IMR-90 (cell line): ENCODE measurements at regions not wholly inside any gene's neighbourhood (a gene's known extent, or its start where the extent isn't known, plus 50 kb on each side); places are given as distances from the start of the nearest gene placed in this dataset.

Experiments
- ATAC-seq: fragments of 200-7000 bp; cut with Tn5 transposase; 2 replicates; pipeline ENCODE4 v1.9.1; 2020; ENCODE audit warnings: low read depth, mild to moderate bottlenecking, moderate library complexity
- BruUV-seq: library from RNA; stranded (reverse); fragments of 400-500 nt; replicated peaks from 2 replicates; lab custom pipeline; 2021; lab: Mats Ljungman, UMichigan
- CTCF ChIA-PET: fragments of 300-600 bp; formaldehyde crosslinking; extraction: SDS; loops from one replicate; lab custom pipeline; 2021; ENCODE audit warnings: antibody characterized with exemption; lab: Yijun Ruan, JAX
- POLR2A ChIA-PET: fragments of 300-600 bp; sonication (Branson Sonifier 250); formaldehyde crosslinking; loops from one replicate; lab custom pipeline; 2022; ENCODE audit warnings: antibody characterized with exemption; ENCODE audit not compliant: unreplicated experiment; lab: Charles Lee
- DNase-seq: peaks from one replicate; pipeline ENCODE4 v3.0.0; 2013
- H2AFZ ChIP-seq: replicated peaks from 2 replicates; pipeline ENCODE3; 2013; ENCODE audit warnings: low read length, mild to moderate bottlenecking; ENCODE audit not compliant: poor library complexity
- H2AK5ac ChIP-seq: 2 replicates; pipeline ENCODE4 v1.6.1; 2013; ENCODE audit warnings: low read depth, low read length, inconsistent platforms
- H2AK9ac ChIP-seq: replicated peaks from 2 replicates; pipeline ENCODE3; 2013; ENCODE audit warnings: mild to moderate bottlenecking, low read depth, low read length, moderate library complexity; ENCODE audit not compliant: poor library complexity
- H2BK120ac ChIP-seq: 2 replicates; pipeline ENCODE4 v1.6.1; 2013; ENCODE audit warnings: low read depth, low read length, inconsistent platforms
- H2BK15ac ChIP-seq: 3 replicates; pipeline ENCODE4 v1.6.1; 2013; ENCODE audit warnings: low read depth, low read length, inconsistent platforms
- H2BK20ac ChIP-seq: 2 replicates; pipeline ENCODE4 v1.6.1; 2013; ENCODE audit warnings: low read depth, mild to moderate bottlenecking, inconsistent platforms, low read length, moderate library complexity
- H2BK5ac ChIP-seq: 2 replicates; pipeline ENCODE4 v1.6.1; 2013; ENCODE audit warnings: mild to moderate bottlenecking, low read depth, low read length, inconsistent platforms; ENCODE audit not compliant: poor library complexity, severe bottlenecking
- H3K14ac ChIP-seq: replicated peaks from 2 replicates; pipeline ENCODE4 v1.6.1; 2013; ENCODE audit warnings: low read depth, low read length, inconsistent platforms
- H3K18ac ChIP-seq: 2 replicates; pipeline ENCODE4 v1.6.1; 2013; ENCODE audit warnings: low read depth, low read length, control low read depth
- H3K23ac ChIP-seq: 2 replicates; pipeline ENCODE4 v1.6.1; 2013; ENCODE audit warnings: low read depth, low read length, inconsistent platforms
- H3K27ac ChIP-seq: 2 replicates; pipeline ENCODE4 v1.5.1; 2013; ENCODE audit warnings: mild to moderate bottlenecking, control low read depth, low read length; ENCODE audit not compliant: insufficient read depth
- H3K27me3 ChIP-seq: 2 replicates; pipeline ENCODE4 v1.6.1; 2013; ENCODE audit warnings: low read length; ENCODE audit not compliant: control insufficient read depth, insufficient read depth
- H3K36me3 ChIP-seq: 2 replicates; pipeline ENCODE4 v1.6.1; 2013; ENCODE audit warnings: low read length, mixed read lengths; ENCODE audit not compliant: control insufficient read depth, insufficient read depth
- H3K4ac ChIP-seq: 2 replicates; pipeline ENCODE4 v1.6.1; 2013; ENCODE audit warnings: low read depth, low read length, inconsistent platforms
- H3K4me1 ChIP-seq: 2 replicates; pipeline ENCODE4 v1.6.1; 2013; ENCODE audit warnings: low read length, mixed read lengths; ENCODE audit not compliant: control insufficient read depth, insufficient read depth
- H3K4me2 ChIP-seq: 2 replicates; pipeline ENCODE4 v1.6.1; 2013; ENCODE audit warnings: low read depth, mild to moderate bottlenecking, control low read depth, low read length, moderate library complexity
- H3K4me3 ChIP-seq: 2 replicates; pipeline ENCODE4 v1.5.1; 2013; ENCODE audit warnings: low read depth, mild to moderate bottlenecking, control low read depth, low read length, moderate library complexity; ENCODE audit not compliant: insufficient read depth
- H3K56ac ChIP-seq: 2 replicates; pipeline ENCODE4 v1.6.1; 2013; ENCODE audit warnings: low read length, inconsistent platforms; ENCODE audit not compliant: insufficient read depth; ENCODE audit errors: extremely low read depth
- H3K79me1 ChIP-seq, 2 experiments: 2 replicates each; pipeline ENCODE4 v1.6.1; 2013; ENCODE audit warnings: low read length in 2 of 2, inconsistent platforms in 1 of 2, low read depth in 1 of 2
- H3K9ac ChIP-seq: 2 replicates; pipeline ENCODE4 v1.6.1; 2013; ENCODE audit warnings: low read depth, low read length, control low read depth
- H3K9me1 ChIP-seq: 2 replicates; pipeline ENCODE4 v1.6.1; 2013; ENCODE audit warnings: low read length, inconsistent platforms; ENCODE audit not compliant: insufficient read depth
- H3K9me3 ChIP-seq: 2 replicates; pipeline ENCODE4 v1.6.1; 2013; ENCODE audit warnings: low read length; ENCODE audit not compliant: control insufficient read depth, insufficient read depth
- H4K20me1 ChIP-seq: 2 replicates; pipeline ENCODE4 v1.6.1; 2013; ENCODE audit warnings: low read length, inconsistent platforms; ENCODE audit not compliant: insufficient read depth
- H4K5ac ChIP-seq: 2 replicates; pipeline ENCODE4 v1.6.1; 2013; ENCODE audit warnings: mild to moderate bottlenecking, low read depth, low read length, control low read depth
- H4K8ac ChIP-seq, 2 experiments: 2 replicates each; pipeline ENCODE4 v1.6.1; 2013; ENCODE audit warnings: low read depth in 2 of 2, low read length in 2 of 2, control low read depth in 1 of 2, inconsistent platforms in 1 of 2
- H4K91ac ChIP-seq: 2 replicates; pipeline ENCODE4 v1.6.1; 2013; ENCODE audit warnings: low read depth, low read length, inconsistent platforms; ENCODE audit not compliant: insufficient read depth
- BHLHE40 ChIP-seq: fragments of 150-350 bp; IDR thresholded peaks from 2 replicates; pipeline ENCODE4 v1.6.1; 2016; ENCODE audit warnings: mild to moderate bottlenecking, low read depth, low read length
- CEBPB ChIP-seq: IDR thresholded peaks from 2 replicates; pipeline ENCODE4 v1.6.1; 2012; ENCODE audit warnings: low read depth, low read length, improper control_type of control experiment
- CHD1 ChIP-seq: IDR thresholded peaks from 2 replicates; pipeline ENCODE4 v1.6.1; 2012; ENCODE audit warnings: low read depth, low read length, improper control_type of control experiment
- CTCF ChIP-seq: conservative IDR thresholded peaks from 2 replicates; pipeline ENCODE4 v1.5.1; 2012; ENCODE audit warnings: mild to moderate bottlenecking, low read depth, low read length, improper control_type of control experiment
- ELK1 ChIP-seq: fragments of 150-350 bp; IDR thresholded peaks from 2 replicates; pipeline ENCODE4 v1.6.1; 2016; ENCODE audit warnings: low read depth, mild to moderate bottlenecking, low read length, moderate library complexity, borderline replicate concordance
- FOS ChIP-seq: fragments of 150-350 bp; IDR thresholded peaks from 2 replicates; pipeline ENCODE4 v1.6.1; 2016; ENCODE audit warnings: low read depth, low read length
- MAFK ChIP-seq: IDR thresholded peaks from 2 replicates; pipeline ENCODE4 v1.6.1; 2012; ENCODE audit warnings: low read depth, low read length, improper control_type of control experiment
- MAZ ChIP-seq: IDR thresholded peaks from 2 replicates; pipeline ENCODE4 v1.6.1; 2012; ENCODE audit warnings: low read depth, mild to moderate bottlenecking, low read length, improper control_type of control experiment, moderate library complexity, borderline replicate concordance
- MXI1 ChIP-seq: IDR thresholded peaks from 2 replicates; pipeline ENCODE4 v1.6.1; 2012; ENCODE audit warnings: low read depth, mild to moderate bottlenecking, low read length, moderate library complexity, borderline replicate concordance
- NFE2L2 ChIP-seq: fragments of 150-350 bp; IDR thresholded peaks from 2 replicates; pipeline ENCODE4 v1.6.1; 2016; ENCODE audit warnings: low read depth, mild to moderate bottlenecking, low read length
- POLR2A ChIP-seq: IDR thresholded peaks from 2 replicates; pipeline ENCODE4 v1.6.1; 2012; ENCODE audit warnings: mild to moderate bottlenecking, low read depth, low read length
- RAD21 ChIP-seq: IDR thresholded peaks from 2 replicates; pipeline ENCODE4 v1.6.1; 2012; ENCODE audit warnings: low read length, improper control_type of control experiment
- RCOR1 ChIP-seq: IDR thresholded peaks from 2 replicates; pipeline ENCODE4 v1.6.1; 2012; ENCODE audit warnings: mild to moderate bottlenecking, low read length, improper control_type of control experiment; ENCODE audit not compliant: insufficient replicate concordance
- RFX5 ChIP-seq: IDR thresholded peaks from 2 replicates; pipeline ENCODE4 v1.8.0; 2012; ENCODE audit warnings: low read depth, mild to moderate bottlenecking, low read length, moderate library complexity
- SMC3 ChIP-seq: fragments of 150-350 bp; IDR thresholded peaks from 2 replicates; pipeline ENCODE4 v1.6.1; 2016; ENCODE audit warnings: low read depth, mild to moderate bottlenecking, antibody characterized with exemption, low read length, moderate library complexity
- USF2 ChIP-seq: fragments of 150-350 bp; IDR thresholded peaks from 2 replicates; pipeline ENCODE4 v1.6.1; 2017; ENCODE audit warnings: mild to moderate bottlenecking, antibody characterized with exemption, low read length, low read depth
- WGBS, 2 experiments: methylation state at CpG; one replicate each; pipeline versions ENCODE4 v1.1.5 to v1.1.7; 2013; ENCODE audit warnings: missing lambda C conversion rate in 2 of 2; ENCODE audit not compliant: insufficient read length in 1 of 2; ENCODE audit errors: extremely low coverage in 2 of 2; 5-methylcytosine and 5-hydroxymethylcytosine counted together
- dilution Hi-C: fragments of 300-500 bp; cut with HindIII; formaldehyde crosslinking; loops from one replicate; pipeline ENCODE4 v1.14.3; 2018; ENCODE audit warnings: low sequenced_read_pairs; ENCODE audit not compliant: unreplicated experiment
- in situ Hi-C: fragments of 300-500 bp; cut with MboI; formaldehyde crosslinking; loops from 3 replicates; pipeline ENCODE4 v1.14.3; 2019; ENCODE audit warnings: low sequenced_read_pairs, inconsistent platforms, mixed read lengths
- intact Hi-C: fragments of 100-400 bp; cut with micrococcal nuclease; formaldehyde crosslinking; loops from 2 replicates; pipeline ENCODE4 v1.10.0; 2022

DNA sequence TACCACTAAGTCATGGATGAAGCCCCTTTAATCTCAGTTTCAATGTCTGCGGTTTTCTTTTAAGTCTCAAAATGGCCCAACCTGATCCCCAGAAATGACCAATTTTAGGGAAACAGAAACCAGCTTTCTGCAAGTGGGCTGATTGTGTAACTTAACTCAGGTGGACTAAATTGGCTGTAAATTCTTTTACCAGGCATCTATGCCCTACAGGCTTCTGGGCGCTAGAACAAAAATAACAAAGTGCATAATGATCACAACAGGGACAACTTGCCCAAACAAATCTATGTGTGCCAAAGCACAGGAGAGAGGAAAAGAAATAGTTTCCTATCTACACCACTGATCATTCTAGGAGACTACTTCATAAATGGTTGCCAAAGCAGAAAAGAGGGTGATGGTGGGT, 112.3 kb upstream of the SETBP1 start:
- intact Hi-C loops, result no loop called here
- CTCF ChIA-PET, result no interaction called here
- Histone ChIP-seq H3K27ac (no peak overlapping the region), H4K8ac (no peak overlapping the region), H2AFZ (no peak overlapping the region), H4K5ac (no peak overlapping the region), H2BK20ac (no peak overlapping the region), H2BK120ac (no peak overlapping the region), H3K9me1 (no peaks in the 10 kb centered on the region), H2AK5ac (no peak overlapping the region), H3K4me1 (0 out of 2 replicates have a peak, but pooled peaks cover 2% of the 10 kb centered on the region), H2BK15ac (no peak overlapping the region), H3K18ac (no peak overlapping the region), H3K56ac (no peak overlapping the region), H3K23ac (no peak overlapping the region), H3K4me3 (no peak overlapping the region), H2AK9ac (no peak overlapping the region), H2BK5ac (no peak overlapping the region), H3K14ac (no peak overlapping the region), H3K9ac (no peak overlapping the region), H3K27me3 (no peaks in the 10 kb centered on the region), H3K9me3 (no peaks in the 10 kb centered on the region), H3K4ac (no peak overlapping the region), H3K79me1 (no peaks in the 10 kb centered on the region), H3K4me2 (no peak overlapping the region), H4K91ac (no peak overlapping the region), H3K36me3 (no peaks in the 10 kb centered on the region), H4K20me1 (no peaks in the 10 kb centered on the region)
- dilution Hi-C loops, result no loop called here
- POLR2A ChIA-PET, result no interaction called here
- in situ Hi-C loops, result no loop called here
- ATAC-seq (no peak), DNase-seq (no peak)
- no TSS peak for BruUV-seq
- TF ChIP-seq FOS (no peak), RAD21 (no peak), RFX5 (no peak), MAFK (no peak), BHLHE40 (no peak), CHD1 (no peak), MXI1 (no peak), POLR2A (no peak), ELK1 (no peak), NFE2L2 (no peak), CTCF (no peak), RCOR1 (no peak), MAZ (no peak), USF2 (no peak), CEBPB (no peak), SMC3 (no peak)
- WGBS, 2 experiments, result no CpG with 5 or more reads among the region's 2 CpGs
